Astrocyte (in vitro differentiated cells and primary cell): ENCODE measurements at regions not wholly inside any gene's neighbourhood (a gene's known extent, or its start where the extent isn't known, plus 50 kb on each side); places are given as distances from the start of the nearest gene placed in this dataset.

Experiments used
- DNase-seq: peaks from one replicate; pipeline ENCODE4 v3.0.0-alpha.2; 2010; ENCODE audit warnings: low read depth
- FAIRE-seq: peaks from 2 replicates; lab custom pipeline; 2011; peaks lifted over from hg19 to GRCh38; lab: Jason Lieb, UNC
- H2AFZ ChIP-seq: 2 replicates; pipeline ENCODE4 v1.6.0; 2012; ENCODE audit warnings: low read depth, low read length, inconsistent platforms
- H3K27ac ChIP-seq: 2 replicates; pipeline ENCODE4 v1.5.1; 2011; ENCODE audit warnings: low read depth, low read length, inconsistent platforms
- H3K27me3 ChIP-seq: 2 replicates; pipeline ENCODE4 v1.6.0; 2011; ENCODE audit warnings: low read length, inconsistent platforms; ENCODE audit not compliant: insufficient read depth
- H3K36me3 ChIP-seq: 2 replicates; pipeline ENCODE4 v1.5.1; 2011; ENCODE audit warnings: low read length, inconsistent platforms; ENCODE audit not compliant: insufficient read depth
- H3K4me1 ChIP-seq: 2 replicates; pipeline ENCODE4 v1.5.1; 2011; ENCODE audit warnings: low read length, inconsistent platforms; ENCODE audit not compliant: insufficient read depth
- H3K4me2 ChIP-seq: 2 replicates; pipeline ENCODE4 v1.6.0; 2012; ENCODE audit warnings: low read length, inconsistent platforms
- H3K4me3 ChIP-seq: 2 replicates; pipeline ENCODE4 v1.5.1; 2011; ENCODE audit warnings: low read depth, mild to moderate bottlenecking, low read length, inconsistent platforms; ENCODE audit not compliant: insufficient read depth
- H3K79me2 ChIP-seq: 2 replicates; pipeline ENCODE4 v1.6.0; 2012; ENCODE audit warnings: mild to moderate bottlenecking, low read length, inconsistent platforms; ENCODE audit not compliant: insufficient read depth
- H3K9ac ChIP-seq: 2 replicates; pipeline ENCODE4 v1.6.0; 2012; ENCODE audit warnings: mild to moderate bottlenecking, low read length, inconsistent platforms
- H3K9me3 ChIP-seq: 2 replicates; pipeline ENCODE4 v1.5.1; 2012; ENCODE audit warnings: low read depth, mild to moderate bottlenecking, low read length, inconsistent platforms; ENCODE audit not compliant: insufficient read depth
- H4K20me1 ChIP-seq: 2 replicates; pipeline ENCODE4 v1.6.0; 2012; ENCODE audit warnings: low read length, inconsistent platforms; ENCODE audit not compliant: insufficient read depth
- H3K27ac Mint-ChIP-seq: one replicate; pipeline ENCODE4 v1.8.0; 2021; ENCODE audit warnings: mild to moderate bottlenecking, mixed read lengths; ENCODE audit not compliant: unreplicated experiment
- H3K27me3 Mint-ChIP-seq: one replicate; pipeline ENCODE4 v1.8.0; 2021; ENCODE audit warnings: low read depth, mixed read lengths; ENCODE audit not compliant: unreplicated experiment
- H3K36me3 Mint-ChIP-seq: one replicate; pipeline ENCODE4 v1.8.0; 2021; ENCODE audit warnings: low read depth, mixed read lengths; ENCODE audit not compliant: unreplicated experiment
- H3K4me1 Mint-ChIP-seq: one replicate; pipeline ENCODE4 v1.8.0; 2021; ENCODE audit warnings: low read depth, mixed read lengths; ENCODE audit not compliant: unreplicated experiment
- H3K4me3 Mint-ChIP-seq: one replicate; pipeline ENCODE4 v1.8.0; 2021; ENCODE audit warnings: mild to moderate bottlenecking, moderate library complexity, mixed read lengths; ENCODE audit not compliant: unreplicated experiment
- H3K9me3 Mint-ChIP-seq: one replicate; pipeline ENCODE4 v1.8.0; 2021; ENCODE audit warnings: mild to moderate bottlenecking, mixed read lengths; ENCODE audit not compliant: unreplicated experiment
- EZH2 ChIP-seq: IDR thresholded peaks from 2 replicates; pipeline ENCODE4 v1.6.1; 2012; ENCODE audit warnings: mild to moderate bottlenecking, low read length, inconsistent platforms; ENCODE audit not compliant: insufficient read depth
- TF ChIP-seq, protein P1 (sequence below): IDR thresholded peaks from 2 replicates; pipeline ENCODE4 v1.5.1; 2011; ENCODE audit warnings: low read depth, mild to moderate bottlenecking, inconsistent platforms, low read length, moderate library complexity; ENCODE audit not compliant: insufficient read depth

GRCh38 chr3:164903820-164904451, 174.4 kb downstream of the SI start:
- Histone ChIP-seq H3K4me3 (no peak overlapping the region), H3K4me1 (no peaks in the 10 kb centered on the region), H3K27ac (no peak overlapping the region), H2AFZ (no peak overlapping the region), H4K20me1 (no peaks in the 10 kb centered on the region), H3K9ac (no peak overlapping the region), H3K27me3 (no peaks in the 10 kb centered on the region), H3K36me3 (no peaks in the 10 kb centered on the region), H3K9me3 (no peaks in the 10 kb centered on the region), H3K79me2 (no peaks in the 10 kb centered on the region), H3K4me2 (no peak overlapping the region)
- Mint-ChIP-seq H3K36me3 (no peaks in the 10 kb centered on the region), H3K4me1 (peaks cover 4% of the 10 kb centered on the region), H3K27me3 (no peaks in the 10 kb centered on the region), H3K9me3 (no peaks in the 10 kb centered on the region), H3K27ac (no peak overlapping the region), H3K4me3 (no peak overlapping the region)
- TF ChIP-seq, protein P1, sequence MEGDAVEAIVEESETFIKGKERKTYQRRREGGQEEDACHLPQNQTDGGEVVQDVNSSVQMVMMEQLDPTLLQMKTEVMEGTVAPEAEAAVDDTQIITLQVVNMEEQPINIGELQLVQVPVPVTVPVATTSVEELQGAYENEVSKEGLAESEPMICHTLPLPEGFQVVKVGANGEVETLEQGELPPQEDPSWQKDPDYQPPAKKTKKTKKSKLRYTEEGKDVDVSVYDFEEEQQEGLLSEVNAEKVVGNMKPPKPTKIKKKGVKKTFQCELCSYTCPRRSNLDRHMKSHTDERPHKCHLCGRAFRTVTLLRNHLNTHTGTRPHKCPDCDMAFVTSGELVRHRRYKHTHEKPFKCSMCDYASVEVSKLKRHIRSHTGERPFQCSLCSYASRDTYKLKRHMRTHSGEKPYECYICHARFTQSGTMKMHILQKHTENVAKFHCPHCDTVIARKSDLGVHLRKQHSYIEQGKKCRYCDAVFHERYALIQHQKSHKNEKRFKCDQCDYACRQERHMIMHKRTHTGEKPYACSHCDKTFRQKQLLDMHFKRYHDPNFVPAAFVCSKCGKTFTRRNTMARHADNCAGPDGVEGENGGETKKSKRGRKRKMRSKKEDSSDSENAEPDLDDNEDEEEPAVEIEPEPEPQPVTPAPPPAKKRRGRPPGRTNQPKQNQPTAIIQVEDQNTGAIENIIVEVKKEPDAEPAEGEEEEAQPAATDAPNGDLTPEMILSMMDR, result no peak
- TF ChIP-seq EZH2, result no peak
- no peak for DNase-seq
- no peak for FAIRE-seq

- Histone ChIP-seq H3K9ac (no peak overlapping the region), H3K36me3 (no peaks in the 10 kb centered on the region), H3K4me1 (no peaks in the 10 kb centered on the region), H3K9me3 (no peaks in the 10 kb centered on the region), H3K4me2 (no peak overlapping the region), H3K27ac (no peak overlapping the region), H3K4me3 (no peak overlapping the region), H4K20me1 (no peaks in the 10 kb centered on the region), H3K27me3 (no peaks in the 10 kb centered on the region), H2AFZ (no peak overlapping the region), H3K79me2 (no peaks in the 10 kb centered on the region)
- no peak for FAIRE-seq
- no peak for DNase-seq
- Mint-ChIP-seq H3K4me3 (no peak overlapping the region), H3K36me3 (no peaks in the 10 kb centered on the region), H3K27ac (no peak overlapping the region), H3K9me3 (no peaks in the 10 kb centered on the region), H3K4me1 (peaks cover 14% of the 10 kb centered on the region), H3K27me3 (no peaks in the 10 kb centered on the region)
- TF ChIP-seq, protein P1, result no peak
- TF ChIP-seq EZH2, result no peak
Observed at GRCh38 chr3:164897342-164897741, 181.0 kb downstream of the SI start.

DNA sequence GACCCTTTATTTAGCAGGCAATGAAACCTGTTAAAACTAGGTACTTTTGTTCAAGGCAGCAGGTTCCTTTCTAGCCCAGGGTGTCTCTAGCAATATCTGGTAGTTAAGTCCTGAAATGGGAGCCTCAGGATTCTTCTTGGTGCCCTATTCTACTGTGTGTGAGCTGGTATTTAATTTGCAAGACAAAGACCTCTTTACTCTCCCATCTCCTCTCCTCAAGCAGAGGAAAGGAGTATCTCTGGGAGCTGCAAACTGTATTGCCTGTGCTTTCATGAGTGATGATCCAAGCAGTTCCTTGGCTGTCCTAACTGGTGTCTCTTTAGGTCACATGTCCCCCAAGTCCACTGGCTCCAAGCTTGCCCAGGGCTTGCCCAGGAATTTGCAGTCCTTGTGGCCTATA, 188.2 kb downstream of the SI start:
- no peak for FAIRE-seq
- Mint-ChIP-seq H3K27ac (no peak overlapping the region), H3K9me3 (peaks cover 6% of the 10 kb centered on the region), H3K4me3 (no peak overlapping the region), H3K27me3 (no peaks in the 10 kb centered on the region), H3K36me3 (peaks cover 3% of the 10 kb centered on the region), H3K4me1 (no peaks in the 10 kb centered on the region)
- no peak overlapping the region for H3K4me2 ChIP-seq
- no peak overlapping the region for H2AFZ ChIP-seq
- H3K4me3 ChIP-seq, result no peak overlapping the region
- H3K79me2 ChIP-seq, result no peaks in the 10 kb centered on the region
- DNase-seq, result no peak
- H3K27ac ChIP-seq, result no peak overlapping the region
- H3K36me3 ChIP-seq, result no peaks in the 10 kb centered on the region
- H3K27me3 ChIP-seq, result no peaks in the 10 kb centered on the region
- H3K9ac ChIP-seq, result no peak overlapping the region
- TF ChIP-seq EZH2, result no peak
- TF ChIP-seq, protein P1, result no peak
- H3K9me3 ChIP-seq, result peaks cover 2% of the 10 kb centered on the region
- H3K4me1 ChIP-seq, result no peaks in the 10 kb centered on the region
- no peaks in the 10 kb centered on the region for H4K20me1 ChIP-seq
